GM13977 (cell line): ENCODE measurements at regions not wholly inside any gene's neighbourhood (a gene's known extent, or its start where the extent isn't known, plus 50 kb on each side); places are given as distances from the start of the nearest gene placed in this dataset.

ENCODE experiments used
- DNase-seq: peaks from one replicate; pipeline ENCODE4 v3.0.0; 2012; ENCODE audit warnings: low spot score
- in situ Hi-C: fragments of 300-500 bp; cut with MboI; formaldehyde crosslinking; loops from one replicate; pipeline ENCODE4 v1.12.0; 2022; ENCODE audit warnings: low sequenced_read_pairs, low pct_unique_long_range_greater_than_20kb, mixed read lengths, inconsistent platforms; ENCODE audit not compliant: unreplicated experiment
- TF ChIP-seq, protein P1 (sequence below): IDR thresholded peaks from 2 replicates; pipeline ENCODE4 v1.5.1; 2012; ENCODE audit warnings: mild to moderate bottlenecking, control low read depth; ENCODE audit not compliant: insufficient read depth; ENCODE audit errors: extremely low read depth, missing control alignments

DNA sequence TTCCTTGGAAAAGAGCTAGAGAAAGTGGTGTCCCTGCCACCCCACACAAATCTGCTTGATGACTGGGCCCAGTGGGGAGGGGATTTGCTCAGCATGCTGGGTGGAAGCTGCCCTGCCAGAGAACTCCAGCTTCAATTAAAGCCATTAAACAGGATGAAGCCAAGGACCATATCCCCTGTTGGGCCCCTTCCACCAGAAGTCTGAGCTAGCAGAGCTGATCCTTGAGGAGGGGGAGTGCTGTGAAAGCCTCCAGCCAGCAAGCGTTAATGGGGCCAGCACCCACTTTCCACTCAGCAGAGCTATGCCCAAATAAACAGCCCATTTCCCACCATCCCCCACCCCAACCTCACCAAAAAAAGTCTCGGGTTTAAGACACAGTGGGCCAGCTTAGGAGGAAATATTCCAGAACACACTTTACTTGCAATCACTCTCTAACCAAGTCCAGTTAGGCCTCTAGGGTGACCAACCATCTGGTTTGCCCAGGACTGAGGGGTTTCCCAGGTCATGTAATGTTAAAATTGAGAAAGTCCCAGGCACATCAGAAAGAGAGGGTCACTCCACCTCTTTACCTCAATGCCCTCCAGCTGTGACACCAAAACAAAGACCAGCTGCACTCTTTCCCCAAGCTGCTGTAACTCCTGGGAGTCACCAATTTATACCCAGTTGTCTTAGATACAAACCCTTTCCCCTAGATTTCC, 132.3 kb downstream of the FOXI3 start:
- no peak for DNase-seq
- in situ Hi-C loops: no loop called here
- TF ChIP-seq, protein P1, sequence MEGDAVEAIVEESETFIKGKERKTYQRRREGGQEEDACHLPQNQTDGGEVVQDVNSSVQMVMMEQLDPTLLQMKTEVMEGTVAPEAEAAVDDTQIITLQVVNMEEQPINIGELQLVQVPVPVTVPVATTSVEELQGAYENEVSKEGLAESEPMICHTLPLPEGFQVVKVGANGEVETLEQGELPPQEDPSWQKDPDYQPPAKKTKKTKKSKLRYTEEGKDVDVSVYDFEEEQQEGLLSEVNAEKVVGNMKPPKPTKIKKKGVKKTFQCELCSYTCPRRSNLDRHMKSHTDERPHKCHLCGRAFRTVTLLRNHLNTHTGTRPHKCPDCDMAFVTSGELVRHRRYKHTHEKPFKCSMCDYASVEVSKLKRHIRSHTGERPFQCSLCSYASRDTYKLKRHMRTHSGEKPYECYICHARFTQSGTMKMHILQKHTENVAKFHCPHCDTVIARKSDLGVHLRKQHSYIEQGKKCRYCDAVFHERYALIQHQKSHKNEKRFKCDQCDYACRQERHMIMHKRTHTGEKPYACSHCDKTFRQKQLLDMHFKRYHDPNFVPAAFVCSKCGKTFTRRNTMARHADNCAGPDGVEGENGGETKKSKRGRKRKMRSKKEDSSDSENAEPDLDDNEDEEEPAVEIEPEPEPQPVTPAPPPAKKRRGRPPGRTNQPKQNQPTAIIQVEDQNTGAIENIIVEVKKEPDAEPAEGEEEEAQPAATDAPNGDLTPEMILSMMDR: no peak

- in situ Hi-C loops: no loop called here
- TF ChIP-seq, protein P1: no peak
These were observed 133.6 kb downstream of the FOXI3 start for GRCh38 chr2:88318956-88319330.

GRCh38 chr2:88318071-88318955, 134.2 kb downstream of the FOXI3 start:
- TF ChIP-seq, protein P1: no peak
- no peak for DNase-seq
- in situ Hi-C loops: no loop called here

More at GRCh38 chr2:88318956-88319330, 133.6 kb downstream of the FOXI3 start:
- no peak for DNase-seq

GRCh38 chr2:88310787-88311186, 140.6 kb downstream of the THNSL2 start:
- DNase-seq: no peak
- in situ Hi-C loops: no loop called here

GRCh38 chr2:88307817-88308216, 137.7 kb downstream of the THNSL2 start:
- TF ChIP-seq, protein P1: peak; percentile 53
- in situ Hi-C loops: no loop called here
- DNase-seq: peak; percentile 30

More at GRCh38 chr2:88310787-88311186, 140.6 kb downstream of the THNSL2 start:
- TF ChIP-seq, protein P1: no peak

DNA sequence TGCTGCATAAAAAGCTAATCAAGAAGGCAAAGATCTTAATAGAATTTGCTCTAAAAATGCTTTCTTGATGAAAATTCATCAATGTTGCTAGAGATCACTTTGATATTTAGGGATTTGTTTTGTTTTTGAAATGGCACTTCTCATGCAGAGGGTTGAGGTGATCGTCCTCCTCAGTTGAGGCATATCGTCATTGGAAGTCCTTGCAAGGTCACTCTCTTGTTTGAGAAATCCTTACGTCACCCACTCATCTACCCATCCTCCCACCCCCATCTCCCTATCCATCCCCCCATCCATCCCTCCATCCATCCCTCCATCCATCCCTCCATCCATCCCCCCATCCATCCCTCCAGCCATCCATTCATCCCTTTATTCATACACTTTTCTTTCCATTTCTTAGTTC, 133.7 kb downstream of the THNSL2 start:
- TF ChIP-seq, protein P1: no peak
- in situ Hi-C loops: no loop called here
- DNase-seq: no peak
